ENCODE measurements at regions not wholly inside any gene's neighbourhood (a gene's known extent, or its start where the extent isn't known, plus 50 kb on each side); places are given as distances from the start of the nearest gene placed in this dataset.

DNA sequence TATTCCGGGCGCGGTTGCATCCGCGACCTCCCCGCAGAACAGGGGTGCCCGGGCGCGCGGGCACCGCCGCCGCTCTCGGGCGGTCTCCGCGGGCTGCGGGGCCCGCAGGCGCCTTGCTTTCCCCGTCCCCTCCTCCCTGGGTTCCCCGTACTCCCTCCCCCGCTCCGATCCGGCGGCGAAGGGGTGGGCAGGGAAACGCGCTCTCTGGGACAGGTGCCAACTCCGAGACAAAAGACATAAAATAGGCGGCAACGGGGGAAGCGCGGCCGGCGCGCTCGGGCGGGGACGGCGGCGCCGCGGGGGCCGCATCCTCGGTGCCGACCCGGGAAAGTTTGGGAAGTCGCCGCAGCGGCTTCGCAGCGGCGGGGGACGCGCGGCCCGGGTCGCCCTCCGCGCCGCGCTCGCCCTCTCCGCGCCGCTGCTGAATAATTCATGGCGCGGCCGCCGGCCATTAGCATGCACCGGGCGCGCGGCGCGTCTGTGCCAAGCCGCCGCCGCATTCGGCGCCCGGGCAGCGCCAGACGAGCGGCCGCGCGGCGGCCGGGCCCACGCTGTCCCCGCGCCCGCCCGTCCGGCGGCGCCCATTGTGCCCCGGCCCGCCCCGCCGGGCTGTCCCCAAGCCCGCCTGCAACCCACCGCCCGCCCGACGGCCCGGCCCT is 78.7 kb upstream of the PPARA start:
- TF ChIP-seq, protein P1, sequence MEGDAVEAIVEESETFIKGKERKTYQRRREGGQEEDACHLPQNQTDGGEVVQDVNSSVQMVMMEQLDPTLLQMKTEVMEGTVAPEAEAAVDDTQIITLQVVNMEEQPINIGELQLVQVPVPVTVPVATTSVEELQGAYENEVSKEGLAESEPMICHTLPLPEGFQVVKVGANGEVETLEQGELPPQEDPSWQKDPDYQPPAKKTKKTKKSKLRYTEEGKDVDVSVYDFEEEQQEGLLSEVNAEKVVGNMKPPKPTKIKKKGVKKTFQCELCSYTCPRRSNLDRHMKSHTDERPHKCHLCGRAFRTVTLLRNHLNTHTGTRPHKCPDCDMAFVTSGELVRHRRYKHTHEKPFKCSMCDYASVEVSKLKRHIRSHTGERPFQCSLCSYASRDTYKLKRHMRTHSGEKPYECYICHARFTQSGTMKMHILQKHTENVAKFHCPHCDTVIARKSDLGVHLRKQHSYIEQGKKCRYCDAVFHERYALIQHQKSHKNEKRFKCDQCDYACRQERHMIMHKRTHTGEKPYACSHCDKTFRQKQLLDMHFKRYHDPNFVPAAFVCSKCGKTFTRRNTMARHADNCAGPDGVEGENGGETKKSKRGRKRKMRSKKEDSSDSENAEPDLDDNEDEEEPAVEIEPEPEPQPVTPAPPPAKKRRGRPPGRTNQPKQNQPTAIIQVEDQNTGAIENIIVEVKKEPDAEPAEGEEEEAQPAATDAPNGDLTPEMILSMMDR (IDR thresholded peaks at IDR 0.05), result no peak
- TF ChIP-seq POLR2A (IDR thresholded peaks at IDR 0.05), result peak in 1 of 2 donors; percentile 77

All from thyroid gland (tissue), 4 donors.